HG03159 (cell line): ENCODE measurements at regions not wholly inside any gene's neighbourhood (a gene's known extent, or its start where the extent isn't known, plus 50 kb on each side); places are given as distances from the start of the nearest gene placed in this dataset.
"Not testable (repeated sequence)": the region's sequence is repeated elsewhere in the genome, so short reads cannot be mapped to it uniquely, and the experiment has no call there.

ENCODE experiments used
- ATAC-seq: cut with Tn5 transposase; IDR thresholded peaks from one replicate; pipeline ENCODE4 v1.9.1; 2021; ENCODE audit warnings: mild to moderate bottlenecking, moderate library complexity; ENCODE audit not compliant: unreplicated experiment

DNA sequence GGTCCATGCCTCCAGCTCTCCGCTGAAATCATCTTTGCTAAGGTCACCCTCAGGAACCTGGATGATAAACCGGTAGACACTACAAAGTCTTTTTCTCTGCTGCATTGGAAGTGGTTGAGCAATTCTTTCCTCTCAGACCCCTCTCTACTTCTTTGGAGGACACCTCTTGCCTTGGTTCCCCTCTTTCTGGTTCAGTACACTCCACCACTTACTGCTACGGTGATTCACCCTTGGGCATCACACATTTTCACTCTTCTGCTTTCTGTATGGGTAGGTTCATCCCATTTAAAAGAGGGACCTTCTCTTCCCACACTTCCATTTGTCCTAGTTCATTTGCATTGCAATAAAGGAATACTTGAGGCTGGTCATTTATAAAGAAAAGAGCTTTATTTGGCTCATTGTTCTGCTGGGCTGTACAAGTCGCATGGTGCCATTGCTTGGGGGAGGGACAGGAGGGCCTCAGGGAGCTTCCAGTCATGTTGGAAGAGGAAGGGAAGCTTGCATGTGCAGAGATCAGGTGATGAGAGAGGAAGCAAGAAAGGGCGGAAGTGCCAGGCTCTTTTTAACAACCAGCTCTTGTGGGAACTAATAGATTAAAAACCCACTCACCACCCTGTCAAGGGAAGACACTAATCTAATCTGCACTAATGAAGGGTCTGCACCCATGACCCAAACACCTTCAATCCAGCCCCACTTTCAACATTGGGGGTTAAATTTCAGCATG, 149.7 kb upstream of the TMEM170B start:
- ATAC-seq: no peak

DNA sequence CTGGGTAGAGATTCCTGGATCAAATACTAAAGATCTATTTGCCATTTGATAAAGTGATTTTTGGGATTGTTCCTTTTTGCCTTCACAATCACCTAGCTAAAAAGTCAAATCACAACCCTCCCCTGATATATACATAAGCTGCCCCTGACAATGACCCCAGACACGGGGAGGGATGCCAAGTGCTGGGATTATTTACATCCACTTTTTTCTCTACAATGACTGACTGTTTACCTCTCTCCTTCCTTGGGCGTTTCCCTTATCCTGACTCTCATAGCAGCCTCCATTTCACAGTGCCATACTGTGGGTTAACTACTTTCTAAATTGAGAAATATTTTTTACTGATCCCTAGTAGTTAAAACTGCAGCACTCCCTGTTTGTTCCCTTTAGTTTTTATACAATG, 150.8 kb upstream of the TMEM170B start:
- no peak for ATAC-seq

- peak; percentile 63 for ATAC-seq
Observed at GRCh38 chr6:11386323-11386722, 151.2 kb upstream of the TMEM170B start.

DNA sequence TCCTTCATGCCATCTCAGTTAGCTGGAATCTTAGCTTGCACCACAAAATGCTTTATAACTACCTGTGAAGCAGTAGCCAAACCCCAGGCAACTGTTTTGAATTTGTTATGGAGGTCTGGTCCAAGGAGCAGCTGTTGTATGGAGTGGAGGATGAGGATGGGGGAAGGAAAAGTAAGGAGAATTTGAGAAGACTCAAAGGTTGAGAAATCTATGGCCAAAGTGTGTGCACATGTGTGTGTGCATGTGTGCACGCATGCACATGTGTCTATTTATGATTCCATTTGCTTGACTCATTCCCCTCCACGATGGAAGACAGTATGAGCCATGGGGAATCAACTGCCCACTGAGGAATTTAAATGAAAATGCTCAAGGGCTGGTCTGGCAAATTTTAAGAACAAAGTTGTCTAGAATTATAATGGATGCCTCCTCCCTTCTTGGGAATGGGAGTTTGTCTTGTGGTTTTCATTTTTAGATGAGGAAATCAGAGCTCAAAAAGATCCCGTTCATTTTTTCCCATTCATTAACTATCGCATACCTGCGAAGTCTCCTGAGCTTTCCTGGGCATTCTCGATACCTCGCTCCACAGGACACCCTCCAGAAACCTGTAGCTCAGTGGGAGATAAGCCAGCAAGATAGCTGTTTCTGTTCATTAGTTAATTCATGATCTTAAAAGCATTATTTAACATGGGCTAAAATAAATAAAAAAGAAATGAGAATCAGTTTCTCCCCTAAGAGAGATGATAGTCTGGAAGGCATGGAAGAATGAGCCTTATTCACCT, 152.3 kb upstream of the NEDD9 start:
- no peak for ATAC-seq

- ATAC-seq: peak; percentile 82
Observed at GRCh38 chr6:11381801-11382513, 149.5 kb upstream of the NEDD9 start.

DNA sequence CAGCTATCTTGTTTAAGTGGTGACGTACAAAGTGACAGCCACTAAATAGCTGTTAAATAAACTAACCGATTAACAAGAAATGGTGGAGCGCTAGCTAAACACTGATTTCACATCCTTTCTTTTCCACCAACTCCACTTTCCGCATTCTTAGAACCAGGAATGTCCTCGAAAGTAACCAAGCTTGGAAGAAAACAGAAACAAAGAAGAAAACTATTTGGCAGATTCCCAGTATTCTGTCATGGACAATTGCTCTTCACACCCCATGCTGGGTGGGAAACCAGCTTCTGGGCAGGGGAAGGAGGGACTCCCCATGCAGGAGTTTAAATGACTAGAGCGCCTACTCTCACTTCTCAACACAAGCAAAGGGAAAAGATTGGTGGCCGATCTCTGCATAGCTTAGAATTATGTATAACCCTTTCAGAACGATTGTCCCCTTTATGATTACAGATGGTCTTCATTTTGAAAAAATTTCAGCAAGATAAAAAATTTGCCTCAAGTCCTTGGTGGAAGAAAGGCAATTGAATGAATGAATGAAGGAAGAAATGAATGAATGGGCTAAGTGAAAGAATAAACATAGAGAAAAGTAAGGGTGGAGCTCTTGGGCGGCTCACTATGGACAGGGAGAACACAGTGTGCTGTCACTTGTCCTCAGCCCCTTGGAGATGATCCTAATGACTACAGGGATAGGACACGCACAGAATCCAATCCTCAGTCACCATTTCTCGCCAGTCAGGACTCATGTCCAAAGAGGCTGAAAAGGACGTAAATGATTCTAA, 148.7 kb upstream of the NEDD9 start:
- ATAC-seq: no peak

DNA sequence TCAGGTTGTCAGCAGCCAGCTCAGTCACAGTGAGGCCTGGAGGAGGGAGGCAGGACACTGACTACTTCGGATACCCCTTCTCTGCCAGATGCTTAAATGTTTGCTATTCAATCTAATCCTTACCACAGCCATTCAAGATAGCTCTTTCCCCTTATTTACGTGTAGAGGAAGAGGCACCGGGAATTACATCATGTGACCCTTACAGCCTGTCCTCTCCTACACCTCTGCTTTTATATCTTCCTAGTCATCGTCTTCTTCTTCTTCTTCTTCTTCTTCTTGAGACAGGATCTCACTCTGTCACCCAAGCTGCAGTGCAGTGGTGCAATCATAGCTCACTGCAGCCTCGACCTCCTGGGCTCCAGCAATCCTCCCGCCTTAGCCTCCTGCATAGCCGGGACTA, 148.1 kb upstream of the NEDD9 start:
- no peak for ATAC-seq

DNA sequence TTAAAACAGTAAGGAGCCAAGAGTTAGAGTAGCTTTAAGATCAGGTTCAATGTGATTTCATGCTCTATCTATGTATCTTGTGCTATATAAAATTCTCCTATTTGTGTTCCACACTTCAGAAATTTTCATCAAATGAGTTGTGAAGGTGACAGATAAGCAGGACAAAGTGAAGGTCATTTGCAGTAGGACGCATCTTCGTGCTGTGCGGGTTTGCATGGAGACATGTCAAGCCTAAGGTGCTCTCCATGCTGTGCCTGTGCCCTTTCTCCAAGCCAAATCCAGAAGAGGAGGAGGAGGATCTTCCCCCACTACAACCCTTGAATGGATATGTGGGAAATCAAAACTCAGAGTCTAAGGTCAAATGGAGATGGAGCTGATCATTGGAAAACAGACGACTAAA, 147.3 kb upstream of the NEDD9 start:
- ATAC-seq: no peak

DNA sequence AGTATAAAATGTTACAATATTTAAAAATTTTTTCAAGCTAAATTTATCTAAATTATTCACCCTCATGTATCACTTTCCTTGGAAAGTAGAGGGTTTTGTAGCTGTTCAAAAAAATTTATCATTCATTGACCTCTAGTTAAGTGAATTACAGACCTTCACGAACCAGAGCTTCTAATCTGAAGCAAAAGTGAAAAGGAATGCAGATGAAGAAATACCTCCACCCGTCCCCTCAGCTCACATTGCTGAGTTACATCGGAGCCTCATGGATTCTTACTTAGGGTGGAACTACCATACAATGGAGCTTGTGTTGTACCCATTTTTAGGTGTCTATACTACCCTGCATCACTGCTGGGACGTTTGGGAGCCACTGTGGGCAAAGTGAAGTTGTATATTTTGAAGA, 146.2 kb upstream of the NEDD9 start:
- no peak for ATAC-seq

- ATAC-seq: peak; percentile 95
Observed at GRCh38 chr6:11374036-11375010, 141.9 kb upstream of the NEDD9 start.

- no peak for ATAC-seq
Observed at GRCh38 chr6:11373208-11373607, 140.7 kb upstream of the NEDD9 start.

DNA sequence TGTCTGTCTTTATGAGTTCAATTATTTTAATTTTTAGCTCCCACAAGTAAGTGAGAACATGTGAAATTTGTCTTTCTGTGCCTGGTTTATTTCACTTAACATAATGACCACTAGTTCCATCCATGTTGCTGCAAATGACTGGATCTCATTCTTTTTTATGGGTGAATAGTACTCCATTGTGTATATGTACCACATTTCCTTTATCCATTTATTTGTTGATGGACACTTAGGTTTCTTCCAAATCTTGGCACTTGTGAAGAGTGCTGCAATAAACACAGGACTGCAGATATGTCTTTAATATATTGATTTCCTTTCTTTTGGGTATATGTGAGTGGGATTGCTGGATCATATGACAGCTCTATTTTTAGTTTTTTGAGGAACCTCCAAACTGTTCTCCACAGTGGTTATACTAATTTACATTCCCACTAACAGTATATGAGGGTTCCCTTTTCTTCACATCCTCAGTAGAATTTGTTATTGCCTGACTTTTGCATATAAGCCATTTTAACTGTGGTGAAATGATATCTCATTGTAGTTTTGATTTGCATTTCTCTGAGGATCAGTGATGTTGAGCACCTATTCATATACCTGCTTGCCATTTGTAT, 139.8 kb upstream of the NEDD9 start:
- ATAC-seq: not testable (repeated sequence)

- no peak for ATAC-seq
Observed at GRCh38 chr6:11370191-11371018, 137.9 kb upstream of the NEDD9 start.

GRCh38 chr6:11368760-11369159, 136.3 kb upstream of the NEDD9 start:
- peak; percentile 33 for ATAC-seq

- ATAC-seq: no peak
Observed at GRCh38 chr6:11368264-11368663, 135.8 kb upstream of the NEDD9 start.

DNA sequence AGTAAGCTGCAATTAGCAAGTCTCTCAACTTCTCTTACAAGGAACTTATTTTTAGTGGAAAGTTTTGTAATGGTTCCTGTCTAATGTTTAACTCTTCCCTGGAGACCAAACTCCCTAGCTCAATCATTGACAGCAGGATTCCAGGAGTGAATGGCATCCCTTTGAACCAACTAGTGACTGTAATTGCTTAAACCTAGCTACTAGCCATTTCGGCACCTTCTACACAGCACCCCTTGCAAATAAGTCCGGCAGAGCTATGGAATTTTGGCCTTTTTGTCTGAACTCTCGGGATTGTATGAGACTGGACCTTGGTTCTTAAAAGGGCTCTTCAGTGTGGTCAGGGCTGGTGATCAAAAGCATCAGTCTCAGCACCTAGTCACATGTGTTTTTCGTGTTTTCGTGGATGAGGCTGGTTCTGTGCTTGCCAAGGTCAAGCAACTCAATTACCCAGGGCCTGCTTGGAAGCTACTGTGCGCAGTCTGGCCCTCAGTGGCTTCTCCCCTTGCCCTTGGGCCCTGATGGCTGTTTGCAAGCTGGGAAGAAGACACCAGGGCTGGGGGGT, 135.3 kb upstream of the NEDD9 start:
- ATAC-seq: no peak

DNA sequence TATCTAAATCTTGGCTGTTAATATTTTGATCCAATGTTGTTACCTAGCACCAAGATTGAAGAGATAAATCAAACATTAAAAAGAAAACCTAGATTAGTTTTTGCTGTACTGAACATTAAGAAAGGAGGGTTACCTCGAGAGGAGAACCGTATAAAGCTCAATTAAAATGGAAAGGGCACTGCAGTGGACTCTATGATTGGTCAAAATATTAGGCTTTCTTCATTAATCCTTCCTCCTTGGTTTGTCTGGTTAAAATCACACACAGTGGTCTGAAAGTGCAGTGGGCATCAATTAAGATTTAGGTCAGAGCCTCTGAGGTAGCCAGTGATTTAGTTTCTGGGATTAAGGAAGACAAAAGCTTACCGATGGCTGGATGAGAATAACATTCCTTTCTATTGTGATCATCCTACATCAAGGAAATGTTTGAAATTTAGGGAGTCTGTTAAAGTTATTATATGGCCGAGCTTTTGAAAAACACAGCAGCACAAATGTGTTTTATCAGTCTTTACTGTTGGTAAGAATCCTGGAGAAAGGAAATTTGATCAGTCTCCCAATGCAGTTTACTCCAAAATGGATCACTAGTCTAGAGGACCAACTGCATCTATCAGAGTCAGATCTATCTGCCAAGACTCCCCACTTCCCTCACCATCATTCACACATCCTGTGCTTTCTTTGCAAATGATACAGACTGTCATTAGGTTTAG, 134.6 kb upstream of the NEDD9 start:
- no peak for ATAC-seq
